Calu3 (cell line): ENCODE measurements at regions not wholly inside any gene's neighbourhood (a gene's known extent, or its start where the extent isn't known, plus 50 kb on each side); places are given as distances from the start of the nearest gene placed in this dataset.

Experiments
- BruUV-seq: library from RNA; stranded (reverse); fragments of 400-500 nt; replicated peaks from 2 replicates; lab custom pipeline; 2021; lab: Mats Ljungman, UMichigan
- CTCF ChIA-PET: fragments of 300-600 bp; sonication (Branson Sonifier 250); formaldehyde crosslinking; loops from one replicate; lab custom pipeline; 2022; ENCODE audit warnings: antibody characterized with exemption; lab: Charles Lee
- DNase-seq: peaks from one replicate; pipeline ENCODE4 v3.0.0; 2022
- H3K27ac Mint-ChIP-seq: one replicate; pipeline ENCODE4 v1.8.0; 2022; ENCODE audit warnings: mixed read lengths; ENCODE audit not compliant: unreplicated experiment
- H3K27me3 Mint-ChIP-seq: one replicate; pipeline ENCODE4 v1.8.0; 2022; ENCODE audit warnings: mixed read lengths; ENCODE audit not compliant: unreplicated experiment
- H3K36me3 Mint-ChIP-seq: one replicate; pipeline ENCODE4 v1.8.0; 2022; ENCODE audit warnings: mild to moderate bottlenecking, moderate library complexity, mixed read lengths; ENCODE audit not compliant: insufficient read depth, unreplicated experiment
- H3K4me1 Mint-ChIP-seq: one replicate; pipeline ENCODE4 v1.8.0; 2022; ENCODE audit warnings: mild to moderate bottlenecking, low read depth, mixed read lengths; ENCODE audit not compliant: unreplicated experiment
- H3K4me3 Mint-ChIP-seq: one replicate; pipeline ENCODE4 v1.8.0; 2022; ENCODE audit warnings: mild to moderate bottlenecking, low read depth, moderate library complexity, mixed read lengths; ENCODE audit not compliant: unreplicated experiment
- H3K9me3 Mint-ChIP-seq: one replicate; pipeline ENCODE4 v1.8.0; 2022; ENCODE audit warnings: low read depth, mixed read lengths; ENCODE audit not compliant: unreplicated experiment
- intact Hi-C: fragments of 100-400 bp; cut with micrococcal nuclease; formaldehyde crosslinking; loops from one replicate; pipeline ENCODE4 v1.10.0; 2022; ENCODE audit not compliant: unreplicated experiment
- TF ChIP-seq, protein P1 (sequence below): fragments of 200-600 bp; IDR thresholded peaks from one replicate; pipeline ENCODE4 v1.8.0; 2022; ENCODE audit warnings: antibody characterized with exemption; ENCODE audit not compliant: unreplicated experiment

DNA sequence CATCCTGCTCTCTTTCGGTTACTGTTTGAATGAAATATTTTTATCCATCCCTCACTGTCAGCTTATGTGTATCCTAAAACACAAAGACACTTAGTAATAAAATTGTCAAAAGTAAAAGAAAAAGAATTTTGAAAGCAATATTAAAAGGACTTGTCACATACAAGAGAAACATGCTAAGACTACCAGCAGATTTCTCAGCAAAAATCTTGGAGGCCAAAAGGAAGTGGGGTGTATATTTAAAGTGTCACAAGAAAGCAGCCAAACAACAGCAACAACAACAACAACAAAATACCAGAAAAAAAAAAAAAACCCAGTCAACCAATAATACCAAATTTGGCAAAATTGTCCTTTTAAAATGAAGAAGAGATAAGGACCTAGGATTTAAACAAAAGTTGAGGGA, 678.7 kb upstream of the TYRP1 start:
- BruUV-seq, result no TSS peak
- CTCF ChIA-PET, result interaction anchor here (0.8 kb wide), 1 partner anchor 496 kb away, joined by 8 read pairs; no protein-coding TSS in a partner anchor
- DNase-seq, result no peak
- Mint-ChIP-seq H3K9me3 (peaks cover 8% of the 10 kb centered on the region), H3K27ac (no peak overlapping the region), H3K4me1 (no peaks in the 10 kb centered on the region), H3K4me3 (no peak overlapping the region), H3K27me3 (no peaks in the 10 kb centered on the region), H3K36me3 (no peaks in the 10 kb centered on the region)
- intact Hi-C loops, result no loop called here
- TF ChIP-seq, protein P1, sequence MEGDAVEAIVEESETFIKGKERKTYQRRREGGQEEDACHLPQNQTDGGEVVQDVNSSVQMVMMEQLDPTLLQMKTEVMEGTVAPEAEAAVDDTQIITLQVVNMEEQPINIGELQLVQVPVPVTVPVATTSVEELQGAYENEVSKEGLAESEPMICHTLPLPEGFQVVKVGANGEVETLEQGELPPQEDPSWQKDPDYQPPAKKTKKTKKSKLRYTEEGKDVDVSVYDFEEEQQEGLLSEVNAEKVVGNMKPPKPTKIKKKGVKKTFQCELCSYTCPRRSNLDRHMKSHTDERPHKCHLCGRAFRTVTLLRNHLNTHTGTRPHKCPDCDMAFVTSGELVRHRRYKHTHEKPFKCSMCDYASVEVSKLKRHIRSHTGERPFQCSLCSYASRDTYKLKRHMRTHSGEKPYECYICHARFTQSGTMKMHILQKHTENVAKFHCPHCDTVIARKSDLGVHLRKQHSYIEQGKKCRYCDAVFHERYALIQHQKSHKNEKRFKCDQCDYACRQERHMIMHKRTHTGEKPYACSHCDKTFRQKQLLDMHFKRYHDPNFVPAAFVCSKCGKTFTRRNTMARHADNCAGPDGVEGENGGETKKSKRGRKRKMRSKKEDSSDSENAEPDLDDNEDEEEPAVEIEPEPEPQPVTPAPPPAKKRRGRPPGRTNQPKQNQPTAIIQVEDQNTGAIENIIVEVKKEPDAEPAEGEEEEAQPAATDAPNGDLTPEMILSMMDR, result no peak

DNA sequence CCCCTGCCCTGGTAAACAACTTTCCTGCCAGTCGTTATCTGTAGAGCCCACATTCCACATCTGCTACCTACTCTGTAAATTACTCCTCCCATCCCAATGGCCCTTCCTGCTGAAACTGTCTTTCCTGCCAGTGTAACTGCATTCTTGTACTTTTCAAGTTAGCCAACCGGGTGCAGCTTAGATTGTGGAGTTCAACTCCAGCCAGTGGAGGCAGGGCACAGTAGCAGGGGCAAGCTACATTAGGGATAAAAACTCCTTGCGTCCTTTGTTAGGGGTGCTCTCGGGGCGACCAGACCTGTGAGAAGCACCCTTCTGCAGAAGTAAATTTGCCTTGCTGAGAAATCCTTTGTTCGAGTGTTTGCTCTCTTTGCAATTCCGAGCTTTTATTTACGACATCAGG, 639.0 kb upstream of the TYRP1 start:
- intact Hi-C loops, result no loop called here
- H3K36me3 Mint-ChIP-seq, result no peaks in the 10 kb centered on the region
- H3K27me3 Mint-ChIP-seq, result no peaks in the 10 kb centered on the region
- H3K9me3 Mint-ChIP-seq, result peaks cover 6% of the 10 kb centered on the region
- H3K4me3 Mint-ChIP-seq, result no peak overlapping the region
- H3K4me1 Mint-ChIP-seq, result no peaks in the 10 kb centered on the region
- H3K27ac Mint-ChIP-seq, result no peak overlapping the region
- TF ChIP-seq, protein P1, result no peak
- CTCF ChIA-PET, result no interaction called here
- no peak for DNase-seq
- no TSS peak for BruUV-seq

DNA sequence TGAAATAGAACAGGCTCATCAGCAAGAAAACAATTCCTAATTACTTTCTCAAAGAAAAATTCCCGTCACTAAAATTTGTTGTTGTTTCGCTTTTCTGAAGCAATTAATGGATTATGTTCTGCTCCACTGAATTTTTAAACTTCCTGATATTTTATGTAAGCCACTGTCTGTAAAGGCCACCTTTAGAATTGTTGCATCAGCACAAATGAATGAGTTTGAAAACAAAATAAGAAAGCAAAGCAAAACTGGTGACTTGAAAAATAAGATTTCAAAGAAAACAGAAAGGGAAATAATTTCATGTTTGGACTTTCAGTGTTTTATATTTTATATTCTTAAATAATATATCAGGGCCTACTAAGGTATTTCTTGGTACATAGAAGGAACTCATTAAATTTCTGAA, 636.3 kb upstream of the TYRP1 start:
- no peak for DNase-seq
- intact Hi-C loops, result no loop called here
- TF ChIP-seq, protein P1, result no peak
- H3K27ac Mint-ChIP-seq, result no peak overlapping the region
- H3K4me3 Mint-ChIP-seq, result no peak overlapping the region
- BruUV-seq, result no TSS peak
- no peaks in the 10 kb centered on the region for H3K27me3 Mint-ChIP-seq
- CTCF ChIA-PET, result no interaction called here
- H3K36me3 Mint-ChIP-seq, result no peaks in the 10 kb centered on the region
- peaks cover 5% of the 10 kb centered on the region for H3K9me3 Mint-ChIP-seq
- no peaks in the 10 kb centered on the region for H3K4me1 Mint-ChIP-seq

DNA sequence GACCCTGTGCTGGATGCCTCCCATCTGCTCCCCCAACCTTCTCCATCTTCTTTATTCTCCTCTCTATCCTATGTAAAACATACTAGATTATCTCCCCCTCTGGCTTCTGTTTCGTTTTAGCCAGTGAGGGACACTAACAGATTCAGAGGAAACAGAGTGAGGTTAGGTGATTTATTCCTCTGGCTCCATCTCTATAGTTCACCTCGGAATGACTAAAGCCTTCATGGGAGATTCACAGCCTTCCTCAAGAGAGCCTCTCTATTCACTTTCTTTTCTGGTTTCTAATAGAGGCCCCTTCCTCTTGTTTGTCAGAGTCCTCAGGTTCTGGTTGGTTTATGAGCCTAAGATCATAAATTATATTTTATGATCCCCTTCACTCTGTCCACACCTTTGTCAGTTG, 633.1 kb upstream of the TYRP1 start:
- Mint-ChIP-seq H3K27me3 (no peaks in the 10 kb centered on the region), H3K27ac (no peak overlapping the region), H3K9me3 (peaks cover 3% of the 10 kb centered on the region), H3K36me3 (no peaks in the 10 kb centered on the region), H3K4me3 (no peak overlapping the region), H3K4me1 (no peaks in the 10 kb centered on the region)
- DNase-seq, result no peak
- intact Hi-C loops, result no loop called here
- BruUV-seq, result no TSS peak
- TF ChIP-seq, protein P1, result no peak
- CTCF ChIA-PET, result no interaction called here
